Urinary bladder (tissue), 3 donors: ENCODE measurements at regions not wholly inside any gene's neighbourhood (a gene's known extent, or its start where the extent isn't known, plus 50 kb on each side); places are given as distances from the start of the nearest gene placed in this dataset.
A peak's percentile ranks its signal among the peaks of the same experiment; 100 is the strongest.

ENCODE experiments used
- DNase-seq: peaks from one replicate; pipeline ENCODE4 v3.0.0-alpha.2; 2015; ENCODE audit errors: extremely low spot score
- H3K27ac ChIP-seq: one replicate; pipeline ENCODE4 v1.5.1; 2013; ENCODE audit warnings: low read depth, mild to moderate bottlenecking, moderate library complexity
- H3K36me3 ChIP-seq: one replicate; pipeline ENCODE4 v1.6.1; 2013; ENCODE audit warnings: mild to moderate bottlenecking, moderate library complexity; ENCODE audit not compliant: insufficient read depth
- H3K4me1 ChIP-seq: one replicate; pipeline ENCODE4 v1.6.1; 2013; ENCODE audit warnings: mild to moderate bottlenecking, moderate library complexity; ENCODE audit not compliant: insufficient read depth
- H3K4me3 ChIP-seq: one replicate; pipeline ENCODE4 v1.5.1; 2013; ENCODE audit warnings: low read depth, low read length
- WGBS: extraction: QIAGEN DNeasy Blood & Tissue Kit; methylation state at CpG from one replicate; pipeline ENCODE4 v1.1.7; 2013; 5-methylcytosine and 5-hydroxymethylcytosine counted together
- donor health status: healthy with polysubstance abuse.
- donor health status: healthy.

DNA sequence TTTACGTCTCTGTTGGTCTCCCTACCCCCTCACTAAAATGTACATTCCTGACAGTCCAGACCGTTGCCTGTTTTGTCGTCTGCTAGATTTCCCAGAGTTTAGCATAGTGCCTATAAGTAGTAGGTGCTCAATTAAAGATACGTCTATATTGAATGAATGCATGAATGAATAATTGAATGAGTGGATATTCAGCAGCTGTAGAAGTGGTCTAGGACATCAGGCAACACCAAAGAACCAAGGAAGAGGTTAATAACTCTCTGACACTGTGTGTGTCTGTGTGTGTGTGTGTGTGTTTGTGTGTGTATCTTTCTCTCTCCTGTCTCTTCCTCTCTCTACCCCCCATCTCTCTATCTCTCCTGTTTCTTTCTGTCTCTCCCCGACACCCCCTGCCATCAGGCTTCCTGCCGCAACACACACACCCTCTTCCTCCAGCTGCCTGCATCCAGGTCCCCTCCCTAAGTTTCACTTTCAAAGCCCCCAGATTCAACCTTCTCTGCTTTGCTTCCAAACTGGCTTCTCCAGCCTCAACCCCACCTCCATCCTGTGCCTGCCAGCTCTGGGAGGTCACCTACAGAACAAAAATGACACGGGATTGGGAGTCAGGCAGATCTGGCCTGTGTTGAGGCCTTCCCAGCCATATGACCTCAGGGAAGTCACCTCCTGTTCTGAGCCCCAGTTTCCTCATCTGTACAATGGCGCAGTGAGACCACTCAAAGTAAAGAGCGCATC, 119.9 kb upstream of the NCOR2 start:
- no peaks in the 10 kb centered on the region for H3K36me3 ChIP-seq
- no peak overlapping the region for H3K4me3 ChIP-seq
- no peaks in the 10 kb centered on the region for H3K4me1 ChIP-seq
- no peak overlapping the region for H3K27ac ChIP-seq
- no peak for DNase-seq
- WGBS: 74% methylated on average over 9 of the region's 9 CpGs

DNA sequence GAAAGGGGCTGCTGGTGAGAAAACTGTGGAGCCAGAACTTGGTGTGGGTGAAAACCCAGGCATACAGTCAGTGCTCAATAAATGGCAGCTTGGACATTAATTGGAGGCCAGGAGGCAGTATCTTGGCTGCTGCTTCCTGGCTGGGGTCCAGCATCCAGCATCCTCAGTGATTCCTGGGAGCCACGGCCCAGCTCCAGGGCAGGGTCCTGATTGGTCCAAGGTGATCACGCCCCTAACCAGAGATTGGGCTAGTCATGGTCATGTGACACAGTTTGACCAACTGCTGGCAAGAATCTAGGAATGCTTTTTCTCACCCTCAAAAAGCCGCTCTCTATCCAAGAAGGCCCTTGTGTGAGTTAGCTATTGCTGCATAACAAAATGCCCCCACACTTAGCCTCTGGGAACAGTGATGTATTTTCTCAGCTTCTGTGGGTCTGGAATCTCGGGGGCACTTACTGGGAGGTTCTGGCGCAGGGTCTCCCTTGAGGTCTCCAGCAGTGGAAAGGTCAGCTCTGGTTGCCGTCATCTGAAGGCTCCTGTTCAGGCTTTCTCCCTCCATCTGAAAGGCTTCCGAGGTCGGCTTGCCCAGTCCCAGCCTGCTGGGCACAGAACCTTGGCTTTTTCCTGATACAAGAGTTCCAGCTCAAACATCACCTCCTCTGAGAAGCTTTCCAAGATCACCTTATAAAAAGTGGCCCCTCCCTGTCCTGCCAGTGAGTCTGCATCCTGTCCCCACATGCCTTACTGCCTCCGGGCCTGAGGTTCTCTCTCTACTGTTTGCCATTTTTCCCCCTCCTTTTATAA, 119.2 kb upstream of the NCOR2 start:
- Histone ChIP-seq H3K4me1 (no peaks in the 10 kb centered on the region), H3K27ac (no peak overlapping the region), H3K36me3 (no peaks in the 10 kb centered on the region), H3K4me3 (no peak overlapping the region)
- no peak for DNase-seq
- WGBS: 94% methylated on average over 9 of the region's 9 CpGs

DNA sequence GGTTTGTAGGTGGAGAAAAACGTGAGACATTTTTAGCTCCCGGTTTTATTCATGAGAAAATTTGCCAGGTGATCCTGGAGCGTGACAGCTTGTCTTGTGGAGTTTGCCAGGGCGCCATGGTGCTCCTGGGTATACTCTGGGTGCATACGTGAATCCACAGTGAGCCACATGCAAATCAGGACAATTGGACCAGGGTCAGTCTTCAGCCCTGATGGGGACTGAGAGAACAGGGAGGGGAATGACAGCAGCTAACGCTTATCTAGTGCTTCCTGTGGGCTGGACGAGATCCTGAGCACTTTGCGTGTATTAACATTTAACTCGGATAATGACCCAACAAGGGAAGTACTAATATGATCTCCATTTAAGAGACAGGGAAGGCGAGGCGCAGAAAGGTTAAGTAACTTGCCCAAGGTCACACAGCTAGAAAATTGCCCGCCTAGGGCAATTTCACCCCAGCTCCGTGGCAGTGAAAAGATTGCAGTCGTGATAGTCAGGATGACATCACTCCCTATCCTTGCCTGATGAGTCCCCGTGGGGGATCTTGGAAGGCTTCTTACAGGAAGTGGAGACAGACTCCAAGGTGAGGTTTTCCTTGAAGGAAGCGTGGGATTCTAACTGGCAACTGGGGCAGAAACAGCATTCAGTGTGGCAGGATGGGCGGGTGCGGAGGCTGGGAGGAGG, 118.4 kb upstream of the NCOR2 start:
- DNase-seq: no peak
- 52% methylated on average over 18 of the region's 18 CpGs for whole genome bisulfite sequencing
- no peaks in the 10 kb centered on the region for H3K4me1 ChIP-seq
- H3K4me3 ChIP-seq: no peak overlapping the region
- peak overlapping the region; percentile 35 for H3K27ac ChIP-seq
- no peaks in the 10 kb centered on the region for H3K36me3 ChIP-seq

DNA sequence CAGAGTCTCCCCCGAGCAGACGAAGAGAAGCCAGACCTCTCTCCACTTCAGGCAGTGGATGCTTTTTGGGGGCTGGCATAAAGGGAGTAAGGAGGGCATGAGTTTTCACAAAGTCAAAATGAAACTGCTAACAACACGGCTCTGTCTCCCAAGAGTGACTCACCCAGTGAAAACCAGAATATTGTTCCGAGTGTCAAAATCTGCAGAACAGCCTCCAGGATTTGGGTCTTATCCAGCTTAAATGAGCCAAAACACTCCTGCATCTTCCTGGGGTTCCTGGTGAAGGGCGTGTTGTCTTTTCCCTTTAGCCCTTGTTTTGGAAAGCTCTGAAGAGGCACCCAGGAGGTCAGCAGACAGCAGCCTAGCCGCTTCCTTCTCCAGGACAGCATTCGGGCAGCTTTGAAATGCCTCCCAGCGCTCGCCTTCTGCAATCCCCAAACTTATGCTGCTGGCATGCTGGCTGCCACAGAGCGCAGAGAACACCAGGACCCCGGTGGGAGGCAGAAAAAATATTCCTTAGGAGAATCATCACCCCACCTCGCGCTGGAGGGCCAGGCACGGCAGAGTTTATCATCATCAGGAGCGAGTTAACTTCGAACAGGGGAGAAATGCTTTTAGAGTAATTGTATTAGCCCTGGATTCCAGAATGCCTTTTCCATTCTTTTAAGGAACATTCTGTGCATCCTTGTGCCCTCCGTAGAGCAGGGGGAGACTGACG, 117.7 kb upstream of the NCOR2 start:
- Histone ChIP-seq H3K4me3 (no peak overlapping the region), H3K36me3 (no peaks in the 10 kb centered on the region), H3K4me1 (no peaks in the 10 kb centered on the region), H3K27ac (peak overlapping the region; percentile 86)
- no peak for DNase-seq
- WGBS: 15% methylated on average over 18 of the region's 18 CpGs

DNA sequence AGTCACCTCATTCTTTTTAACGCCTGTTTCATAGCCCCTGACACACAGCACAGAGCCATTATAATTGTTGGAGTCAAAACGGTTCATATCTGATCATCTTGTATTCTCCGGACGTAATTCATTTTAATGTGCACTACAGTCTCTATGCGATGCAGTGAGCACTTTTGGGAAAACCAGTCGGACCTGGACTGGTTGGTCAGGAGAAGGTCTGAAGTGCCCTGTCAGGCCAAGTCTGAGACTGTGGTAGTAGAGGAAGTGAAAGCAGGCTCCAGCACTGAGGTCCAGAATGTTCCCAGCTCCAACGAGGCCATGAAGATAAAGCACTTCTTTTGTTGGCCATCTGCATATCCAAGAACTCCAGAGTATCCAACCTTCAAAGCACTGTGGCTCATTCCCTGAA, 117.1 kb upstream of the NCOR2 start:
- no peaks in the 10 kb centered on the region for H3K4me1 ChIP-seq

DNA sequence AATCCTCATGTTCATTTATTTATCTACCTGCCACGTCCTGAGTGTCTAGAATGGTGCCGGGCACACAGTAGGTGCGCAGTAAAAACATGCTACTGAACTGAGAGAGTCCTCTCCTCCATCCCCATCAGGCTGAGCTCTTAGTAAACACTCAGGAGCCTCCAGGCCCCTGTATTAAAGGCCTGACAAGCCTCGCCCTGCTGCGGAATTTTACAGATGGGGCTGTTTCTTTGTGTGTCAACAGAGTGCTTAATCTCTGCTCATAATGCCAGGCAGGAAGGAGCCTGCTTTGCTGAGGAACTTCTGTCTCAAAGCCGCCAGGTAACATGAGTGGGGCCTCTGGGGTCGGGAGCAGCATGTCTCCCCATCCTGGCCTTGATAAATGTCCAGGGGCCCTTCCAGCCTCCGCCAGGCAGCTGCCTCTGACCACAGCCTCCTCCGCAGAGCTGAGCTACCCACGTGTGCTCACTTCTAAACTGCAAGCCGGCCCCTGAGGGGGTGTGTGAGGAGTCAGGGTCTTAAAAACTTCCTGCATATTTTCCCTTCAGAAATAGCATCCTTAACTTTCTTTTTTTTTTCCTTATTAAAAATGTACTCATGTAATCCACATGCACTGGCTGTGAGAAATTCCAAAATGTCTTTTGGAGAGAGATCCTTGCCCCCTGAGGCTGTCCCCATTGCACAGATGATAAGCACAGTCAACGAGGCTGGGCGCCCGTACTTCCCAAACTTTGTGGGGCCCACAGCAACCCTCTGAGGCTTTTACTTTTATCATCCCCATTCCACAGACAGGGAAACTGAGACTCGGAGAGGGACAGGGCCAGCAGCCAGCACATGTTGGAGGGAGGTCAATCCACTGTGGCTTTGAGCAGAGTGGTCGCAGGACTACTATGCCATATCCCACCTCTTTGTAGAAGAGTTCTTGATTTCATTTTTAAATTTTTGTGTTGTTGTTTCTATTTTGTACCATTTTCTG, 116.0 kb upstream of the NCOR2 start:
- WGBS: 85% methylated on average over 16 of the region's 16 CpGs
- H3K27ac ChIP-seq: peak overlapping the region; percentile 57
- no peaks in the 10 kb centered on the region for H3K4me1 ChIP-seq
- no peaks in the 10 kb centered on the region for H3K36me3 ChIP-seq
- H3K4me3 ChIP-seq: no peak overlapping the region
- DNase-seq: peak; percentile 73

More for the DNA sequence above, 117.1 kb upstream of the NCOR2 start:
- Histone ChIP-seq H3K4me3 (no peak overlapping the region), H3K27ac (peak overlapping the region; percentile 86), H3K36me3 (no peaks in the 10 kb centered on the region)
- WGBS: 40% methylated on average over 7 of the region's 7 CpGs
- DNase-seq: no peak

DNA sequence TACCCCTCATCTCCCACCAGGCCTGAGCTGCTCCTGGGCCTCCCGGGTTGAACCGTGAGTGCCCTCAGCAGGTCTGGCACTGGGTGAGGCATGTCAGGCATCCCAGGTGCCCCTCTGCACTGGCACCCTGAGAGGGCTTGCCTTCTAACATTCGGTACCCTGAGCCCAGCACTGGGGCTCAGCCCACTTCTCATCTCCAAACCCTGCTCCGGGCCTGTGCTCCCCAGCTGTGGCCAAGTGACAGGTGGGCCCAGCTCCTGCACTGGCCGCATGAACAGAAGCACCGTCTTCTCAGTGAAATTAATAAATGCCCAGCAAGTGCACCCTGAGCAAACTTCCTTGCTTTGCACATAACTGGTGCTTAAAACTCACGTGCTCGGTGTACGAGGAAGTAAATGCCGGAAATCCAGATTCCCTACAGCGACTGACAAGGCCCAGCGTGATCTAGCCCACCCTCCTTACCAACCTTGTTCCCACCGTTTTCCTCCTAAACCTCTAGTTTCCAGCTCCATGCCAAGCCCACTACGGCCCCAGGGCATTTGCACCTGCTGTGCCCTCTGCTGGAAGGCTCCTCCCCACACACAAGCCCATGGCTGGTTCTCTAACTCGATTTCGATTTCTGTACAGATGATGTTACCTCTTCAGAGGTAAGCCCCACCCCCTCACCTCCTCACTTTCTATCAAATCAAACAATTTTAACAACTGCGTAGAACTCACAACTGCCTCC, 115.2 kb upstream of the NCOR2 start:
- peak overlapping the region; percentile 87 for H3K27ac ChIP-seq
- no peaks in the 10 kb centered on the region for H3K36me3 ChIP-seq
- H3K4me3 ChIP-seq: no peak overlapping the region
- WGBS: 88% methylated on average over 17 of the region's 17 CpGs
- DNase-seq: no peak
- no peaks in the 10 kb centered on the region for H3K4me1 ChIP-seq

DNA sequence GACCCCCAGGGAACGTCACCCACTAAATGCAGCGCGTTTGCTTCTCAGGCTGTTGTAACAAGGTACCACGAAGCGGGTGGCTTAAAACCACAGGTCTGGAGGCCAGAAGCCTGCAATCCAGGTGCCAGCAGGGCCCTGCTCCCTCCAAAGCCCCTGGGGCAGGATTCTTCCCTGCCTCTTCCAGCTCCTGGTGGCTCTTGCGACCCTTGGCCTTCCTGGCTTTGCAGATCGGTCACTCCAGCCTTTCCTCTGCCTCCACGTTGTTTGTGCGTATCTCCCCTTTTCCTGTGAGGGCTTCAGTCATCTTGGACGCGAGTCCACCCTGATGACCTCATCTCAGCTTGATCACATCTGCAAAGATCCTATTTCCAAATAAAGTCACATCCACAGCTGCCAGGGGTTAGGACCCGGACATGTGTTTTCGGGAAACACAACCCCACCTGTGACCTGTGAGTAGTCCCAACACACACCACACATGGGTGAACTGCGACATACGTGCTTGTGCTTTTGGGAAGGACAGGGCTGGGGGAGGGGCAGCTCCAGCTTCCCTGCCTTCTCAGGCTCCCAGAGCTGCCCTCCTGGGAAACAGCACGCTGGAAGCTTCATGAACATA, 114.5 kb upstream of the NCOR2 start:
- 50% methylated on average over 16 of the region's 16 CpGs for WGBS
- H3K27ac ChIP-seq: peak overlapping the region; percentile 87
- H3K4me1 ChIP-seq: no peaks in the 10 kb centered on the region
- DNase-seq: no peak
- H3K36me3 ChIP-seq: no peaks in the 10 kb centered on the region
- no peak overlapping the region for H3K4me3 ChIP-seq

DNA sequence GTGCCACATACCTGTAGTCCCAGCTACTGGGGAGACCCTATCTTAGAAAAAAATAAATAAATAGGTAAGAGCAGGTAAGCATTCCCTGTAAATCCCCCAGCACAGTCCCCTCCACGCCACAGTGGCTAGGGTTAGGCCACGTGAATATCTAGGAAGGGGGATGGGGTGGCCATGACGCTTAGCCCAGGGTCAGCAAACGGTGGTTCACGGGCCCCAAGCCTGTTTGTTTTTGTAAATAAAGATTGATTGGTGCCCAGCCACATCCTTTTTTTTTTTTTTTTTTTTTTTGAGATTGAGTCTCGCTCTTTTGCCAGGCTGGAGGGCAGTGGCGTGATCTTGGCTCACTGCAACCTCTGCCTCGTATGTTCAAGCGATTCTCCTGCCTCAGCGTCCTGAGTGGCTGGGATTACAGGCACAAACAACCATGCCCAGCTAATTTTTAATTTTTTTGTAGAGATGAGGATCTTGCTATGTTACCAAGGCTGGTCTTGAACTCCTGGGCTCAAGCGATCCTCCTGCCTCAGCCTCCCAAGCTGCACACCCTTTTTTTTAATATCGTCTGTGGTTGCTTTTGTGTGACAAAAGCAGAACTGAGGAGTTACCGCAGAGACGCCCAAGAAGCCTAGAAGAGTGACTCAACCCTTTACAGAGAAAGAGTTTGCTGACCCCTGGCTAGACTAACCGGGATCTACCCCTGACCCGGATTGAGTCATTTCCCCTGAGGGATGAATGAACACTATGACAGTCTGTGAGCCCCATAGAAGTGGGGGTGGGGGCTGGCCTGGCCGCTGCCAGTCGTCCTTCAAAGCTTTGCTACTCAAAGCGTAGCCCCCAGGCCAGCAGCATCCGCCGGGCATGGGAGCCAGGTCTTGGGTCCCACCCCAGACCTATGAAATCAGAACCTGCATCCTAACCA, 113.7 kb upstream of the NCOR2 start:
- DNase-seq: no peak
- 72% methylated on average over 21 of the region's 21 CpGs for WGBS
- Histone ChIP-seq H3K27ac (peak overlapping the region; percentile 54), H3K36me3 (no peaks in the 10 kb centered on the region), H3K4me3 (no peak overlapping the region), H3K4me1 (no peaks in the 10 kb centered on the region)

DNA sequence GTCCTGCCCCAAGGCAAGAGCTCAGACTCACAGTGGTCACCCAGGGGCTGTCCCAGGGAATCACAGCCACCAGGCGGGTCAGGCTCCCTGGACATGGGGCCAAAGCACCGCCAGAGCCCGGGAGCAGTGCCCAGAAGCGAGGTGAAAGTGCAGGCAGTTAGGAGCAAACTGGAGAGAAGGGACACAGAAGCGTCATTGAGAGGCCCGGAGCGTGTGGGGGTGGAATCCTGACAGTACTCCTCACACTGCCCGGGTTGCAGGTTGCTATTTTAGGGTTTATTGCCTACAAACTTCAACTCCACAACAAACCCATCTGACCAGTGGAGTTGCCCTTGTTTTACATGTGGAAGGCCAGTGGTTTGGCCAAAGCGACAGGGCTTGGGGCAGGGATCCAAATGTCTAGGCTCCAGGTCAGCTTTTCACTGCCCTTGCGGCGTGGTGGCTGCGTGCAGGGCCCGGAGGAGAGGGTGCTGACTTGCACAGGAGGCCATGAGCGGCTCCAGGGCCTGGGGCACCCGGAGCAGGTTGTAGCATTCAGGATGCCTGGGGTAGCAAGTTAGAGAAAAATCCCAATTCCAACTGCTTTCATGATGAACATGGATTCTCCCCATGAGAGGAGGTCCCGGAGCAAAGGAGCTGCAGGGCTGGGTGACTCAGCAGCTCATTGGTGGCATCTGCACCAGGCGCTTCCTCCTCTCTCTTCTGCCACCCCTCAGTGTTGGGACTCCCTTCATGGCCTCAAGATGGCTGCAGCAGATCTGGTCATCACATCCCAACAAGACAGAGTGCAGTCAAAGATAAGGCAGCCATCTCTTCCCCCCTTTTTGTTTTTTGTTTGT, 112.3 kb upstream of the NCOR2 start:
- Histone ChIP-seq H3K27ac (no peak overlapping the region), H3K36me3 (no peaks in the 10 kb centered on the region), H3K4me1 (no peaks in the 10 kb centered on the region), H3K4me3 (no peak overlapping the region)
- DNase-seq: no peak
- WGBS: 61% methylated on average over 17 of the region's 17 CpGs
